Mesendoderm (in vitro differentiated cells): ENCODE measurements at regions not wholly inside any gene's neighbourhood (a gene's known extent, or its start where the extent isn't known, plus 50 kb on each side); places are given as distances from the start of the nearest gene placed in this dataset.

ENCODE experiments used
- DNase-seq: peaks from one replicate; pipeline ENCODE4 v3.0.0; 2013
- H2AK5ac ChIP-seq: 2 replicates; pipeline ENCODE4 v1.6.1; 2013; ENCODE audit warnings: low read length, inconsistent platforms
- H2BK120ac ChIP-seq: 2 replicates; pipeline ENCODE4 v1.6.1; 2013; ENCODE audit warnings: low read depth, mild to moderate bottlenecking, low read length, moderate library complexity, mixed read lengths
- H2BK15ac ChIP-seq: replicated peaks from 2 replicates; pipeline ENCODE4 v1.6.1; 2013; ENCODE audit warnings: low read depth, mild to moderate bottlenecking, moderate library complexity
- H2BK5ac ChIP-seq: 2 replicates; pipeline ENCODE4 v1.6.1; 2013; ENCODE audit warnings: low read length, inconsistent platforms
- H3K18ac ChIP-seq: 2 replicates; pipeline ENCODE4 v1.6.1; 2013; ENCODE audit warnings: mild to moderate bottlenecking, low read length, mixed read lengths
- H3K23ac ChIP-seq: one replicate; pipeline ENCODE4 v1.6.1; 2013; ENCODE audit warnings: low read length
- H3K27ac ChIP-seq: 2 replicates; pipeline ENCODE4 v1.5.1; 2013; ENCODE audit warnings: low read depth, mild to moderate bottlenecking, inconsistent platforms, low read length, moderate library complexity
- H3K27me3 ChIP-seq: 2 replicates; pipeline ENCODE4 v1.6.1; 2013; ENCODE audit warnings: low read length, control low read depth, mild to moderate bottlenecking, inconsistent platforms; ENCODE audit not compliant: insufficient read depth, poor library complexity
- H3K36me3 ChIP-seq: 2 replicates; pipeline ENCODE4 v1.6.1; 2013; ENCODE audit warnings: low read length, inconsistent platforms; ENCODE audit not compliant: control insufficient read depth, insufficient read depth
- H3K4ac ChIP-seq: one replicate; pipeline ENCODE4 v1.6.1; 2013; ENCODE audit warnings: low read depth, mild to moderate bottlenecking, low read length, moderate library complexity
- H3K4me1 ChIP-seq: 2 replicates; pipeline ENCODE4 v1.6.1; 2013; ENCODE audit warnings: low read depth, low read length, inconsistent platforms; ENCODE audit not compliant: control insufficient read depth
- H3K4me2 ChIP-seq: 2 replicates; pipeline ENCODE4 v1.6.1; 2013; ENCODE audit warnings: low read length
- H3K4me3 ChIP-seq: 2 replicates; pipeline ENCODE4 v1.5.1; 2013; ENCODE audit warnings: mild to moderate bottlenecking, low read length
- H3K56ac ChIP-seq: one replicate; pipeline ENCODE4 v1.6.1; 2013; ENCODE audit warnings: low read length
- H3K79me1 ChIP-seq: 2 replicates; pipeline ENCODE4 v1.6.1; 2013; ENCODE audit warnings: low read length, inconsistent platforms
- H3K79me2 ChIP-seq: 2 replicates; pipeline ENCODE4 v1.6.1; 2013; ENCODE audit warnings: mild to moderate bottlenecking, low read length; ENCODE audit not compliant: control insufficient read depth, insufficient read depth
- H3K9ac ChIP-seq: 2 replicates; pipeline ENCODE4 v1.6.1; 2013; ENCODE audit warnings: low read length, inconsistent platforms
- H4K5ac ChIP-seq: one replicate; pipeline ENCODE4 v1.6.1; 2013; ENCODE audit warnings: low read length
- H4K8ac ChIP-seq: one replicate; pipeline ENCODE4 v1.6.1; 2013; ENCODE audit warnings: low read depth, mild to moderate bottlenecking, control low read depth, low read length, moderate library complexity
- WGBS: extraction: QIAGEN DNeasy Blood & Tissue Kit; methylation state at CpG from one replicate; pipeline ENCODE4 v1.1.7; 2013; ENCODE audit warnings: low lambda C conversion rate, missing lambda C conversion rate; ENCODE audit not compliant: insufficient coverage; ENCODE audit errors: extremely low coverage; 5-methylcytosine and 5-hydroxymethylcytosine counted together

GRCh38 chr9:13896922-13897835 is 416.8 kb downstream of the NFIB start:
- Histone ChIP-seq H3K9ac (no peak overlapping the region), H2BK15ac (no peak overlapping the region), H3K18ac (no peak overlapping the region), H3K23ac (no peak overlapping the region), H3K4me2 (no peak overlapping the region), H3K4me1 (peaks cover 1% of the 10 kb centered on the region), H2BK5ac (no peak overlapping the region), H3K79me2 (no peaks in the 10 kb centered on the region), H3K4ac (no peak overlapping the region), H3K4me3 (no peak overlapping the region), H2BK120ac (no peak overlapping the region), H2AK5ac (no peak overlapping the region), H4K8ac (no peak overlapping the region), H3K27me3 (no peaks in the 10 kb centered on the region), H3K79me1 (no peaks in the 10 kb centered on the region), H3K27ac (no peak overlapping the region), H4K5ac (no peak overlapping the region), H3K56ac (no peak overlapping the region), H3K36me3 (no peaks in the 10 kb centered on the region)
- DNase-seq, result no peak
- WGBS, result no CpG with 5 or more reads among the region's 8 CpGs

DNA sequence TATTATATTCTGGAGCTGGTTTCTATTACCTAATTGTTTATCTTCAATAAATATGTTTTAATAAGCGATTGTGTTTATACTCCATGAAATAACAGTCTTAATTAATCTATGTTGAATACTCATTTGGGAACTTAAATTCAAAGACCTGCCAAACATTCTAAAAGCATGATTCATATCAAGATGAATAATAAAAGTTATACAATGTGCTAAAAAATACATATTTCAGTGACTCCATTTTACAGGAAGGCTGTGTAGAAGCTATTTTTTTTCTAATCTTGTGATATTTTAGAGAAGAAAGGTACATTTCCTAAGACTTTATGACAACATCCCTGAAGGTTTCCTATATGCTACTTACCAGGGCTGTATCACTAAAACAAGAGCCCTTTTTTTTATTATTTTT is 417.9 kb downstream of the NFIB start:
- Histone ChIP-seq H2BK120ac (no peak overlapping the region), H3K4me2 (no peak overlapping the region), H3K79me2 (no peaks in the 10 kb centered on the region), H4K8ac (no peak overlapping the region), H2BK15ac (no peak overlapping the region), H3K56ac (no peak overlapping the region), H3K4me3 (no peak overlapping the region), H3K27ac (no peak overlapping the region), H3K79me1 (no peaks in the 10 kb centered on the region), H3K23ac (no peak overlapping the region), H2BK5ac (no peak overlapping the region), H2AK5ac (no peak overlapping the region), H3K18ac (no peak overlapping the region), H4K5ac (no peak overlapping the region), H3K4ac (no peak overlapping the region), H3K27me3 (no peaks in the 10 kb centered on the region), H3K9ac (no peak overlapping the region), H3K4me1 (peaks cover 1% of the 10 kb centered on the region), H3K36me3 (no peaks in the 10 kb centered on the region)
- no peak for DNase-seq
- no CpG with 5 or more reads among the region's 1 CpG for WGBS

GRCh38 chr9:13885258-13885657 is 428.7 kb downstream of the NFIB start:
- no peak overlapping the region for H4K8ac ChIP-seq
- no peak overlapping the region for H3K4ac ChIP-seq
- H3K4me3 ChIP-seq, result no peak overlapping the region
- H2BK15ac ChIP-seq, result no peak overlapping the region
- H3K18ac ChIP-seq, result no peak overlapping the region
- no peak overlapping the region for H3K56ac ChIP-seq
- no peaks in the 10 kb centered on the region for H3K79me2 ChIP-seq
- no peak overlapping the region for H3K9ac ChIP-seq
- DNase-seq, result no peak
- H3K36me3 ChIP-seq, result no peaks in the 10 kb centered on the region
- H3K23ac ChIP-seq, result no peak overlapping the region
- H3K27me3 ChIP-seq, result no peaks in the 10 kb centered on the region
- H3K79me1 ChIP-seq, result no peaks in the 10 kb centered on the region
- no peak overlapping the region for H2BK5ac ChIP-seq
- no peak overlapping the region for H2AK5ac ChIP-seq
- H3K4me2 ChIP-seq, result no peak overlapping the region
- H3K4me1 ChIP-seq, result no peaks in the 10 kb centered on the region
- no peak overlapping the region for H4K5ac ChIP-seq
- no peak overlapping the region for H2BK120ac ChIP-seq
- WGBS, result no CpG with 5 or more reads among the region's 1 CpG
- H3K27ac ChIP-seq, result no peak overlapping the region

GRCh38 chr9:13879981-13880380 is 434.0 kb downstream of the NFIB start:
- Histone ChIP-seq H4K8ac (no peak overlapping the region), H3K4ac (no peak overlapping the region), H3K23ac (no peak overlapping the region), H3K36me3 (no peaks in the 10 kb centered on the region), H4K5ac (no peak overlapping the region), H3K4me2 (no peak overlapping the region), H2BK5ac (no peak overlapping the region), H3K4me1 (no peaks in the 10 kb centered on the region), H3K27me3 (no peaks in the 10 kb centered on the region), H2BK120ac (no peak overlapping the region), H3K9ac (no peak overlapping the region), H3K27ac (no peak overlapping the region), H3K18ac (no peak overlapping the region), H3K4me3 (no peak overlapping the region), H2AK5ac (no peak overlapping the region), H3K56ac (no peak overlapping the region), H2BK15ac (no peak overlapping the region), H3K79me2 (no peaks in the 10 kb centered on the region), H3K79me1 (no peaks in the 10 kb centered on the region)
- WGBS, result no CpG with 5 or more reads among the region's 1 CpG
- DNase-seq, result no peak

- H4K8ac ChIP-seq, result no peak overlapping the region
- no peak overlapping the region for H3K23ac ChIP-seq
- WGBS, result no CpG with 5 or more reads among the region's 3 CpGs
Observed at GRCh38 chr9:13879011-13879410, 434.9 kb downstream of the NFIB start.

More at GRCh38 chr9:13879011-13879410, 434.9 kb downstream of the NFIB start:
- no peaks in the 10 kb centered on the region for H3K79me1 ChIP-seq
- no peaks in the 10 kb centered on the region for H3K27me3 ChIP-seq
- no peak overlapping the region for H3K56ac ChIP-seq
- no peak overlapping the region for H3K18ac ChIP-seq
- no peaks in the 10 kb centered on the region for H3K4me1 ChIP-seq
- DNase-seq, result no peak
- H2AK5ac ChIP-seq, result no peak overlapping the region
- H4K5ac ChIP-seq, result no peak overlapping the region
- H2BK120ac ChIP-seq, result no peak overlapping the region
- H3K4ac ChIP-seq, result no peak overlapping the region
- H3K9ac ChIP-seq, result no peak overlapping the region
- no peaks in the 10 kb centered on the region for H3K36me3 ChIP-seq
- no peaks in the 10 kb centered on the region for H3K79me2 ChIP-seq
- H2BK5ac ChIP-seq, result no peak overlapping the region
- no peak overlapping the region for H3K27ac ChIP-seq
- H2BK15ac ChIP-seq, result no peak overlapping the region
- H3K4me3 ChIP-seq, result no peak overlapping the region
- H3K4me2 ChIP-seq, result no peak overlapping the region
